ENCODE measurements at regions not wholly inside any gene's neighbourhood (a gene's known extent, or its start where the extent isn't known, plus 50 kb on each side); places are given as distances from the start of the nearest gene placed in this dataset.

DNA sequence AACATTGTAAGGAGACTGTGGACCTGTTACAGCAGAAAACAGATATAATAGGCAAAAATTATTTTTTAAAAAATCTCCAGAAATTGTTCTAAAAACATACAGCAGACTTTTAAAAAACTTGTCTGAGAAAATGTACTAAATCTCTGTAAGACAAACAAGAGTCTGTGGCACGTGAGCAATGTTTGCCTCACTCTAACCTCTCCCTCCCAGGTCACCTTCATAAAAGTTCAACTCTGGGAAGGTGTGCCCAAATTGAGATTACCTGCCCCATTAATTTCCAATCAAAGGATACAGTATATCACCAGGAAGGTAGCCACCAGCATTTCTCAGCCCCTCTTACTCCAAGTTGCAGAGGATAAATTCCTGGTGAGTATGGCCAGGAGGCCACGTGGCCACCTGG lies 992.7 kb downstream of the TMEM182 start:
- TF ChIP-seq, protein P1, sequence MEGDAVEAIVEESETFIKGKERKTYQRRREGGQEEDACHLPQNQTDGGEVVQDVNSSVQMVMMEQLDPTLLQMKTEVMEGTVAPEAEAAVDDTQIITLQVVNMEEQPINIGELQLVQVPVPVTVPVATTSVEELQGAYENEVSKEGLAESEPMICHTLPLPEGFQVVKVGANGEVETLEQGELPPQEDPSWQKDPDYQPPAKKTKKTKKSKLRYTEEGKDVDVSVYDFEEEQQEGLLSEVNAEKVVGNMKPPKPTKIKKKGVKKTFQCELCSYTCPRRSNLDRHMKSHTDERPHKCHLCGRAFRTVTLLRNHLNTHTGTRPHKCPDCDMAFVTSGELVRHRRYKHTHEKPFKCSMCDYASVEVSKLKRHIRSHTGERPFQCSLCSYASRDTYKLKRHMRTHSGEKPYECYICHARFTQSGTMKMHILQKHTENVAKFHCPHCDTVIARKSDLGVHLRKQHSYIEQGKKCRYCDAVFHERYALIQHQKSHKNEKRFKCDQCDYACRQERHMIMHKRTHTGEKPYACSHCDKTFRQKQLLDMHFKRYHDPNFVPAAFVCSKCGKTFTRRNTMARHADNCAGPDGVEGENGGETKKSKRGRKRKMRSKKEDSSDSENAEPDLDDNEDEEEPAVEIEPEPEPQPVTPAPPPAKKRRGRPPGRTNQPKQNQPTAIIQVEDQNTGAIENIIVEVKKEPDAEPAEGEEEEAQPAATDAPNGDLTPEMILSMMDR (IDR thresholded peaks at IDR 0.05): no peak
- TF ChIP-seq POLR2A (IDR thresholded peaks at IDR 0.05): no peak
